Parathyroid adenoma (tissue), 2 donors: ENCODE measurements at regions not wholly inside any gene's neighbourhood (a gene's known extent, or its start where the extent isn't known, plus 50 kb on each side); places are given as distances from the start of the nearest gene placed in this dataset.

Source experiments
- H2AFZ ChIP-seq: fragments of 300-600 bp; sonication (generic); one replicate; pipeline ENCODE4 v1.7.0; 2017; ENCODE audit warnings: antibody characterized with exemption, mild to moderate bottlenecking
- H3K27ac ChIP-seq: fragments of 300-600 bp; sonication (generic); one replicate; pipeline ENCODE4 v1.7.0; 2017
- H3K27me3 ChIP-seq: fragments of 300-600 bp; sonication (generic); one replicate; pipeline ENCODE4 v1.7.0; 2017; ENCODE audit warnings: low read length; ENCODE audit not compliant: control insufficient read depth, insufficient read depth
- H3K36me3 ChIP-seq: fragments of 300-600 bp; sonication (generic); one replicate; pipeline ENCODE4 v1.7.0; 2017; ENCODE audit warnings: low read length; ENCODE audit not compliant: control insufficient read depth, insufficient read depth
- H3K4me1 ChIP-seq: fragments of 300-600 bp; sonication (generic); one replicate; pipeline ENCODE4 v1.7.0; 2017; ENCODE audit warnings: control low read depth
- H3K4me2 ChIP-seq: fragments of 300-600 bp; sonication (generic); one replicate; pipeline ENCODE4 v1.7.0; 2017; ENCODE audit warnings: low read length
- H3K4me3 ChIP-seq: fragments of 300-600 bp; sonication (generic); one replicate; pipeline ENCODE4 v1.7.0; 2017; ENCODE audit warnings: low read depth, low read length
- H3K79me2 ChIP-seq: fragments of 300-600 bp; sonication (generic); one replicate; pipeline ENCODE4 v1.7.0; 2017; ENCODE audit warnings: control low read depth
- H3K9ac ChIP-seq: fragments of 300-600 bp; sonication (generic); one replicate; pipeline ENCODE4 v1.7.0; 2017; ENCODE audit warnings: mild to moderate bottlenecking
- H3K9me3 ChIP-seq: fragments of 300-600 bp; sonication (generic); one replicate; pipeline ENCODE4 v1.7.0; 2017; ENCODE audit warnings: low read length; ENCODE audit not compliant: control insufficient read depth
- TF ChIP-seq, protein P1 (sequence below): fragments of 300-600 bp; sonication (generic); IDR thresholded peaks from one replicate; pipeline ENCODE4 v1.7.0; 2017; ENCODE audit warnings: antibody characterized with exemption, mild to moderate bottlenecking
- donor health status: primary hyperparathyroidism.

DNA sequence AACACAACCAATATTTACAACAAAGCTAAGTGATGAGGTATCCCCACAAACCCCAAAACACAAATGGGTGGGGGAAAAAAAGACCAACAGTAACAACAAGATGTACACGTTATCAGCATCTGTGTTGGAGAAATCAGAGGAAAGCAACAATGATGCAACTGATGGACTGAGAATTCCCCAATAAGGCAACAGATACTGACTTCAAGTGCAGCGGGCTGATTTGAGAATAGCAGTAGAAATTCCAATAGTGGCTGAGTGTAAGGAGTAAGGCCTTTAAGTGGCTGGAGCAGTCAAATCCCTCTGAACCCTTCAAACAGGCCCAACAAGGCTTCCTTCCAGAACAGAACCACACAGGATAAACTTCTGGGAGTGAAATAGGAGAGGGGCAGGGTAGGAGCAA lies 97.6 kb downstream of the TM2D1 start:
- no peak overlapping the region for H3K4me2 ChIP-seq
- TF ChIP-seq, protein P1, sequence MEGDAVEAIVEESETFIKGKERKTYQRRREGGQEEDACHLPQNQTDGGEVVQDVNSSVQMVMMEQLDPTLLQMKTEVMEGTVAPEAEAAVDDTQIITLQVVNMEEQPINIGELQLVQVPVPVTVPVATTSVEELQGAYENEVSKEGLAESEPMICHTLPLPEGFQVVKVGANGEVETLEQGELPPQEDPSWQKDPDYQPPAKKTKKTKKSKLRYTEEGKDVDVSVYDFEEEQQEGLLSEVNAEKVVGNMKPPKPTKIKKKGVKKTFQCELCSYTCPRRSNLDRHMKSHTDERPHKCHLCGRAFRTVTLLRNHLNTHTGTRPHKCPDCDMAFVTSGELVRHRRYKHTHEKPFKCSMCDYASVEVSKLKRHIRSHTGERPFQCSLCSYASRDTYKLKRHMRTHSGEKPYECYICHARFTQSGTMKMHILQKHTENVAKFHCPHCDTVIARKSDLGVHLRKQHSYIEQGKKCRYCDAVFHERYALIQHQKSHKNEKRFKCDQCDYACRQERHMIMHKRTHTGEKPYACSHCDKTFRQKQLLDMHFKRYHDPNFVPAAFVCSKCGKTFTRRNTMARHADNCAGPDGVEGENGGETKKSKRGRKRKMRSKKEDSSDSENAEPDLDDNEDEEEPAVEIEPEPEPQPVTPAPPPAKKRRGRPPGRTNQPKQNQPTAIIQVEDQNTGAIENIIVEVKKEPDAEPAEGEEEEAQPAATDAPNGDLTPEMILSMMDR: no peak
- no peak overlapping the region for H3K4me3 ChIP-seq
- no peak overlapping the region for H2AFZ ChIP-seq
- no peaks in the 10 kb centered on the region for H3K9me3 ChIP-seq
- H3K27ac ChIP-seq: no peak overlapping the region
- no peaks in the 10 kb centered on the region for H3K4me1 ChIP-seq
- no peak overlapping the region for H3K9ac ChIP-seq
- H3K79me2 ChIP-seq: no peaks in the 10 kb centered on the region
- H3K27me3 ChIP-seq: no peaks in the 10 kb centered on the region
- H3K36me3 ChIP-seq: no peaks in the 10 kb centered on the region

DNA sequence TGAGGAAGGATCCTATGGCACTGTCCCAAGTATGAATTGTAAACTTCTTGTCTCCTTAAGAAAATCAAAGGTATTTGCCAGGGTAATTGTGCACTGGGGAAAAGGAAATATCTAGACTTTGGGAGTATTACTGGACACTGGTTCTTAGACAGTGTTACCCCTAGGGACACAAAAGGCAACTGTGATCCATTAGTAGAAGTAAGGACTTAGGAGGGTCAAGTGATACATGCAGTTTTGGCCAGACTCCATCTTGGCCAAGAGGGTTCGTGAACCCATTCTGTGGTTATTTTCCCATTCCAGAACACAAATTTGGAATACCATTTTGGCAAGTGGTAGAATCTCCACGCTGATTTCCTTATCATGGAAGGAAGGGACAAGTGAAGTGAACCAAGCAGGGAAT lies 98.1 kb downstream of the TM2D1 start:
- Histone ChIP-seq H3K4me3 (no peak overlapping the region), H3K27ac (no peak overlapping the region), H3K9me3 (no peaks in the 10 kb centered on the region)

DNA sequence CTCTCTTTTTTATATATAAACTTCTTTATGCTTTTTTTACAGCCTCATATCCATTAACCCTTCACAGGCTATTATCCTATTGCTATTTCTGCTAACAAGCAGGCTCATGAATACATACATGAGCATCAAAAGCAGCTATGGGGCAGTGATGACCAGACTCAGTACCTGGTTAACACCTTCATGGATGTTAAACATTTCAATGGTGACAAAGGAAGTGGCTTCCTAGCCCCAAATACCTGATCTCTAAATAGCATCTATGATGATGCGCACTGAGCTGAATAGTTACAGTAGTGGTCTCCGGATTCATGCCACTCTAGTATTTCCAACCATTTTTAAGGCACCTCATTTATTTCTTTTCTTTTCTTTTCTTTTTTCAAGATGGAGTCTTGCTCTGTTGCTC lies 101.1 kb downstream of the TM2D1 start:
- Histone ChIP-seq H3K9ac (no peak overlapping the region), H3K36me3 (no peaks in the 10 kb centered on the region), H3K4me1 (no peaks in the 10 kb centered on the region), H3K79me2 (no peaks in the 10 kb centered on the region), H3K4me2 (no peak overlapping the region), H3K27ac (no peak overlapping the region), H3K4me3 (no peak overlapping the region), H3K27me3 (no peaks in the 10 kb centered on the region), H2AFZ (no peak overlapping the region), H3K9me3 (no peaks in the 10 kb centered on the region)
- TF ChIP-seq, protein P1: no peak

More for the DNA sequence above, 98.1 kb downstream of the TM2D1 start:
- Histone ChIP-seq H2AFZ (no peak overlapping the region), H3K36me3 (no peaks in the 10 kb centered on the region), H3K4me2 (no peak overlapping the region), H3K79me2 (no peaks in the 10 kb centered on the region), H3K9ac (no peak overlapping the region), H3K4me1 (no peaks in the 10 kb centered on the region), H3K27me3 (no peaks in the 10 kb centered on the region)
- TF ChIP-seq, protein P1: no peak

DNA sequence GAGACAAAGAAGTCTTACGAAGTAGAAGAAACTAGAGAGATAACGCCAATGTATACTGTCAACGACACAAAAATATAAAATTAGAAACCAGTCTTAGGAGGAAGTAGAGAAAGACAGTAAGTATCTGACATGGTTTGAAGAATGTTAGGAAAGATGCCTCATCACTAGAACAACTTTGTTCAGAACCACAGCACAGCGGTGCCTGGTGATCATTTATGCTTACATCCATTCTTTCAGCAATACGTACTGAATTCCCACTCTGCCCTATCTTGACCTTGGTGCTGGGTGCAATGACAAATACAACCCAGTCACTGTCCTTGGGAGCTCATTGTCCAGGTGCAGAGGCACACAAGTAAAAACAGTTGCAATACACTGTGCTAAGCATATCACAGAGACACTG lies 104.4 kb downstream of the TM2D1 start:
- H3K27me3 ChIP-seq: no peaks in the 10 kb centered on the region
- no peaks in the 10 kb centered on the region for H3K79me2 ChIP-seq
- no peaks in the 10 kb centered on the region for H3K36me3 ChIP-seq
- H3K9ac ChIP-seq: no peak overlapping the region
- TF ChIP-seq, protein P1: no peak
- H3K4me3 ChIP-seq: no peak overlapping the region
- H3K9me3 ChIP-seq: no peaks in the 10 kb centered on the region
- H3K4me1 ChIP-seq: no peaks in the 10 kb centered on the region
- H3K27ac ChIP-seq: no peak overlapping the region
- H3K4me2 ChIP-seq: no peak overlapping the region
- no peak overlapping the region for H2AFZ ChIP-seq

DNA sequence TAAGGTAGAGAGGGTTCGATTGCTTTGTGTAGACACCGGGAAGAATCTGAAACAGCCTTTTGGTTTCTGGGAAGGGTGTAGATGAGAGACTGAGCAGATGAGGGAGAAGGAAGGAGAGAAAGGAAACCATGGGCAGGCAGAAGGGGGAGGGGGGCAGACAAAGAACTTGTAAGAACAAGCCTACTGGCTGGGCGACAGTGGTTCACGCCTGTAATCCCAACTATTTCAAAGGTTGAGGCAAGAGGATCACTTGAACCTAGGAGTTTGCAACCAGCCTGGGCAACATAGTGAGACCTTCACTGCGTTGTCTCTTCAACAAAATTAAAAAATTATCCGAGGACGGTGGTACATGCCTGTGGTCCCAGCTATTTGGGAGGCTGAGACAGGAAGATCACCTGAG lies 106.2 kb downstream of the TM2D1 start:
- no peaks in the 10 kb centered on the region for H3K36me3 ChIP-seq
- no peaks in the 10 kb centered on the region for H3K4me1 ChIP-seq
- H2AFZ ChIP-seq: no peak overlapping the region
- no peaks in the 10 kb centered on the region for H3K27me3 ChIP-seq
- TF ChIP-seq, protein P1: no peak
- no peaks in the 10 kb centered on the region for H3K9me3 ChIP-seq
- no peaks in the 10 kb centered on the region for H3K79me2 ChIP-seq
- H3K27ac ChIP-seq: no peak overlapping the region
- H3K4me2 ChIP-seq: no peak overlapping the region
- no peak overlapping the region for H3K9ac ChIP-seq
- H3K4me3 ChIP-seq: no peak overlapping the region
